Keratinocyte (primary cell): ENCODE measurements at regions not wholly inside any gene's neighbourhood (a gene's known extent, or its start where the extent isn't known, plus 50 kb on each side); places are given as distances from the start of the nearest gene placed in this dataset.

ENCODE experiments used
- DNase-seq: peaks from one replicate; pipeline ENCODE4 v3.0.0-alpha.2; 2011; ENCODE audit warnings: low read depth, missing footprints, low spot score
- FAIRE-seq: peaks from 2 replicates; lab custom pipeline; 2011; peaks lifted over from hg19 to GRCh38; lab: Jason Lieb, UNC
- H2AFZ ChIP-seq: 2 replicates; pipeline ENCODE4 v1.6.0; 2012; ENCODE audit warnings: low read length, control low read depth, inconsistent platforms; ENCODE audit not compliant: control insufficient read depth
- H3K27ac ChIP-seq: 2 replicates; pipeline ENCODE4 v1.5.1; 2011; ENCODE audit warnings: low read length; ENCODE audit not compliant: control insufficient read depth, insufficient read depth
- H3K27me3 ChIP-seq: 3 replicates; pipeline ENCODE4 v1.6.0; 2011; ENCODE audit warnings: low read length; ENCODE audit not compliant: control insufficient read depth, insufficient read depth; ENCODE audit errors: extremely low read depth
- H3K36me3 ChIP-seq, 2 experiments: 2 replicates in 1 of 2; 3 replicates in 1 of 2; pipeline ENCODE4 v1.5.1; 2011; ENCODE audit warnings: low read length in 2 of 2, mild to moderate bottlenecking in 1 of 2; ENCODE audit not compliant: control insufficient read depth in 2 of 2, insufficient read depth in 2 of 2; ENCODE audit errors: extremely low read depth in 1 of 2
- H3K4me1 ChIP-seq: 3 replicates; pipeline ENCODE4 v1.5.1; 2011; ENCODE audit warnings: low read length; ENCODE audit not compliant: control insufficient read depth, insufficient read depth; ENCODE audit errors: extremely low read depth
- H3K4me2 ChIP-seq: 3 replicates; pipeline ENCODE4 v1.6.0; 2011; ENCODE audit warnings: low read depth, low read length; ENCODE audit not compliant: control insufficient read depth, insufficient read depth; ENCODE audit errors: extremely low read depth
- H3K4me3 ChIP-seq, 3 experiments: fragments of 200-600 bp in 1 of 3; sonication (generic) in 1 of 3; 2 replicates in 2 of 3; 3 replicates in 1 of 3; pipeline ENCODE4 v1.5.1; 2011 to 2016; ENCODE audit warnings: low read length in 3 of 3, mild to moderate bottlenecking in 3 of 3, control low read depth in 2 of 3, inconsistent platforms in 1 of 3, low read depth in 1 of 3, mixed read lengths in 1 of 3, mixed run types in 1 of 3, moderate library complexity in 1 of 3; ENCODE audit not compliant: control insufficient read depth in 2 of 3, insufficient read depth in 2 of 3; ENCODE audit errors: extremely low read depth in 1 of 3
- H3K79me2 ChIP-seq: 2 replicates; pipeline ENCODE4 v1.6.0; 2012; ENCODE audit warnings: low read length; ENCODE audit not compliant: control insufficient read depth, insufficient read depth
- H3K9ac ChIP-seq: 3 replicates; pipeline ENCODE4 v1.6.0; 2011; ENCODE audit warnings: low read length; ENCODE audit not compliant: control insufficient read depth, insufficient read depth; ENCODE audit errors: extremely low read depth
- H3K9me1 ChIP-seq: 3 replicates; pipeline ENCODE4 v1.6.0; 2011; ENCODE audit warnings: low read length; ENCODE audit not compliant: control insufficient read depth, insufficient read depth; ENCODE audit errors: extremely low read depth
- H3K9me3 ChIP-seq: 2 replicates; pipeline ENCODE4 v1.5.1; 2012; ENCODE audit warnings: low read depth, low read length; ENCODE audit not compliant: control insufficient read depth
- H4K20me1 ChIP-seq: 3 replicates; pipeline ENCODE4 v1.6.0; 2011; ENCODE audit warnings: low read length; ENCODE audit not compliant: control insufficient read depth, insufficient read depth; ENCODE audit errors: extremely low read depth
- CTCF ChIP-seq, 3 experiments: IDR thresholded peaks in 1 of 3; conservative IDR thresholded peaks in 1 of 3; optimal IDR thresholded peaks in 1 of 3; 2 replicates in 2 of 3; 3 replicates in 1 of 3; pipeline versions ENCODE3 to v1.5.1; 2011; ENCODE audit warnings: low read length in 3 of 3, mild to moderate bottlenecking in 3 of 3, moderate library complexity in 2 of 3, control low read depth in 1 of 3, inconsistent platforms in 1 of 3; ENCODE audit not compliant: insufficient read depth in 2 of 3; ENCODE audit errors: extremely low read depth in 1 of 3
- EZH2 ChIP-seq: IDR thresholded peaks from one replicate; pipeline ENCODE4 v1.6.1; 2012; ENCODE audit warnings: inconsistent platforms, mild to moderate bottlenecking, low read length, moderate library complexity
- dilution Hi-C: fragments of 300-500 bp; cut with MboI; formaldehyde crosslinking; loops from one replicate; pipeline ENCODE4 v1.7.0; 2020; ENCODE audit warnings: low sequenced_read_pairs; ENCODE audit not compliant: extremely low pct_ligation_motif_present

DNA sequence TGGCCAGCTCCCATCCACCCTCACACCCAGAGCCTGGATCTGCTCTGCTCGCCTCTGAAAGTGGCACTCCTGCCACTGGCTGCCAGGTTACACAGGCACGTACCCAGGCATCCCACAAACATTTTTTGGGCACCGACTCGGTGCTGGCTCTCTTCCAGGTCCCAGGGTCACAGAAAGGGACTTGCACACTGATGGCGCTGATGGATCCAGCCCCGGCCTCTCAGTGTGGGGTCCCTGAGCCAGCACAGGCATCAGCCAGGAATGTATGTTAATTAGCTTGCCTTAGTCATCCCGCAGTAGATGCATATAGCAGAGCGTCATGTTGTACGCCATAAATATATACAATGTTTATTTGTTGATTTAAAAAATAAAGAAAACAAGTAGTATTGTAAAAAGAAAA, 537.2 kb downstream of the NPHP4 start:
- Histone ChIP-seq H3K27ac (no peak overlapping the region), H3K79me2 (no peaks in the 10 kb centered on the region), H3K4me3 (no peak overlapping the region), H3K36me3 (no peaks in the 10 kb centered on the region), H3K9ac (no peak overlapping the region), H3K4me1 (no peaks in the 10 kb centered on the region), H3K9me1 (no peaks in the 10 kb centered on the region), H3K4me2 (no peak overlapping the region), H4K20me1 (no peaks in the 10 kb centered on the region), H3K9me3 (no peaks in the 10 kb centered on the region), H3K27me3 (no peaks in the 10 kb centered on the region), H2AFZ (no peak overlapping the region)
- dilution Hi-C loops = no loop called here
- FAIRE-seq (no peak), DNase-seq (no peak)
- no peak for TF ChIP-seq CTCF (optimal IDR thresholded peaks at IDR 0.05 in 1 of 3, IDR thresholded peaks at IDR 0.05 in 1 of 3, conservative IDR thresholded peaks at IDR 0.05 in 1 of 3; ENCODE audit: extremely low read depth in 1 of 3, insufficient read depth in 2 of 3, low read length in 3 of 3)
- no peak for TF ChIP-seq EZH2

GRCh38 chr1:5453347-5453746, 538.9 kb downstream of the NPHP4 start:
- dilution Hi-C loops = no loop called here
- FAIRE-seq = no peak

GRCh38 chr1:5451671-5452070, 540.6 kb downstream of the NPHP4 start:
- TF ChIP-seq EZH2 (no peak), CTCF (optimal IDR thresholded peaks at IDR 0.05 in 1 of 3, IDR thresholded peaks at IDR 0.05 in 1 of 3, conservative IDR thresholded peaks at IDR 0.05 in 1 of 3; ENCODE audit: extremely low read depth in 1 of 3, insufficient read depth in 2 of 3, low read length in 3 of 3) (no peak)
- FAIRE-seq (no peak), DNase-seq (no peak)
- no peaks in the 10 kb centered on the region for H4K20me1 ChIP-seq
- no peak overlapping the region for H3K9ac ChIP-seq
- no peak overlapping the region for H3K4me3 ChIP-seq
- dilution Hi-C loops = no loop called here
- H3K36me3 ChIP-seq = no peaks in the 10 kb centered on the region
- H3K27ac ChIP-seq = no peak overlapping the region
- H3K9me1 ChIP-seq = no peaks in the 10 kb centered on the region
- no peaks in the 10 kb centered on the region for H3K9me3 ChIP-seq
- no peak overlapping the region for H2AFZ ChIP-seq
- H3K4me2 ChIP-seq = no peak overlapping the region
- H3K4me1 ChIP-seq = no peaks in the 10 kb centered on the region
- H3K27me3 ChIP-seq = no peaks in the 10 kb centered on the region
- H3K79me2 ChIP-seq = no peaks in the 10 kb centered on the region

More at GRCh38 chr1:5453347-5453746, 538.9 kb downstream of the NPHP4 start:
- H3K27ac ChIP-seq = no peak overlapping the region
- H3K36me3 ChIP-seq = no peaks in the 10 kb centered on the region
- no peaks in the 10 kb centered on the region for H3K4me1 ChIP-seq
- H3K9me1 ChIP-seq = no peaks in the 10 kb centered on the region
- no peak for DNase-seq
- no peak overlapping the region for H3K4me3 ChIP-seq
- H3K79me2 ChIP-seq = no peaks in the 10 kb centered on the region
- no peaks in the 10 kb centered on the region for H4K20me1 ChIP-seq
- H2AFZ ChIP-seq = no peak overlapping the region
- no peak overlapping the region for H3K9ac ChIP-seq
- no peak for TF ChIP-seq EZH2
- no peaks in the 10 kb centered on the region for H3K27me3 ChIP-seq
- no peaks in the 10 kb centered on the region for H3K9me3 ChIP-seq
- no peak overlapping the region for H3K4me2 ChIP-seq
